ENCODE measurements at regions not wholly inside any gene's neighbourhood (a gene's known extent, or its start where the extent isn't known, plus 50 kb on each side); places are given as distances from the start of the nearest gene placed in this dataset.

- TF ChIP-seq USF1 (CRISPR knock-in tag; IDR thresholded peaks at IDR 0.05): no peak
- TF ChIP-seq CTCF (IDR thresholded peaks at IDR 0.05): no peak
- TF ChIP-seq NR1H2 (CRISPR knock-in tag; IDR thresholded peaks at IDR 0.05): no peak
Observed at GRCh38 chr14:37669242-37669641, 73.8 kb downstream of the TTC6 start.

Data from WTC11 (cell line).